PC-9 (cell line): ENCODE measurements at regions not wholly inside any gene's neighbourhood (a gene's known extent, or its start where the extent isn't known, plus 50 kb on each side); places are given as distances from the start of the nearest gene placed in this dataset.

Source experiments
- BruUV-seq: library from RNA; stranded (reverse); fragments of 400-500 nt; replicated peaks from 2 replicates; lab custom pipeline; 2021; lab: Mats Ljungman, UMichigan
- CTCF ChIA-PET: fragments of 300-600 bp; sonication (Branson Sonifier 250); formaldehyde crosslinking; loops from one replicate; lab custom pipeline; 2022; ENCODE audit warnings: antibody characterized with exemption; lab: Charles Lee
- POLR2A ChIA-PET: fragments of 300-600 bp; sonication (Branson Sonifier 250); formaldehyde crosslinking; loops from one replicate; lab custom pipeline; 2022; ENCODE audit warnings: antibody characterized with exemption; ENCODE audit not compliant: unreplicated experiment; lab: Charles Lee
- DNase-seq, 2 experiments: peaks; one replicate each; pipeline versions ENCODE4 v3.0.0 to v3.0.0-alpha.2; 2015 to 2022; ENCODE audit warnings: mixed read lengths in 1 of 2
- H2AFZ ChIP-seq: fragments of 200-600 bp; sonication (generic); 2 replicates; pipeline ENCODE4 v1.8.1; 2017; ENCODE audit warnings: antibody characterized with exemption
- H3F3A ChIP-seq: fragments of 200-600 bp; sonication (generic); 2 replicates; pipeline ENCODE4 v1.8.1; 2017; ENCODE audit warnings: antibody characterized with exemption, mild to moderate bottlenecking, low read depth; ENCODE audit not compliant: insufficient read depth
- H3K27ac ChIP-seq: fragments of 200-600 bp; sonication (generic); 2 replicates; pipeline ENCODE4 v1.6.1; 2016; ENCODE audit warnings: mixed run types
- H3K27me3 ChIP-seq: fragments of 200-600 bp; sonication (generic); 2 replicates; pipeline ENCODE4 v1.6.1; 2016; ENCODE audit warnings: low read depth, mixed run types; ENCODE audit not compliant: insufficient read depth
- H3K36me3 ChIP-seq: fragments of 200-600 bp; sonication (generic); 2 replicates; pipeline ENCODE4 v1.6.1; 2016; ENCODE audit warnings: low read depth, mixed run types
- H3K4me1 ChIP-seq: fragments of 200-600 bp; sonication (generic); replicated peaks from 2 replicates; pipeline ENCODE4 v1.6.1; 2016; ENCODE audit warnings: mixed run types; ENCODE audit not compliant: insufficient read depth
- H3K4me2 ChIP-seq: fragments of 200-600 bp; sonication (generic); 2 replicates; pipeline ENCODE4 v1.6.1; 2017; ENCODE audit warnings: mixed run types
- H3K4me3 ChIP-seq: fragments of 200-600 bp; sonication (generic); 2 replicates; pipeline ENCODE4 v1.6.1; 2016; ENCODE audit warnings: mixed run types
- H3K79me2 ChIP-seq: fragments of 200-600 bp; sonication (generic); 2 replicates; pipeline ENCODE4 v1.6.1; 2017; ENCODE audit warnings: low read depth, mixed run types
- H3K9me2 ChIP-seq: fragments of 200-600 bp; sonication (generic); 2 replicates; pipeline ENCODE4 v1.8.1; 2017; ENCODE audit warnings: mild to moderate bottlenecking; ENCODE audit not compliant: insufficient read depth
- H3K9me3 ChIP-seq: fragments of 200-600 bp; sonication (generic); 2 replicates; pipeline ENCODE4 v1.8.1; 2016; ENCODE audit warnings: low read depth; ENCODE audit not compliant: insufficient read depth
- H4K20me1 ChIP-seq: fragments of 200-600 bp; sonication (generic); 2 replicates; pipeline ENCODE4 v1.8.1; 2017; ENCODE audit not compliant: insufficient read depth
- CTCF ChIP-seq: fragments of 200-600 bp; sonication (generic); conservative IDR thresholded peaks from 2 replicates; pipeline ENCODE4 v1.6.1; 2017; ENCODE audit warnings: mixed run types, antibody characterized with exemption, mild to moderate bottlenecking, moderate library complexity
- EZH2 ChIP-seq: fragments of 200-600 bp; sonication (generic); IDR thresholded peaks from 2 replicates; pipeline ENCODE4 v1.8.0; 2017; ENCODE audit warnings: antibody characterized with exemption, low read depth
- intact Hi-C: fragments of 100-400 bp; cut with micrococcal nuclease; formaldehyde crosslinking; loops from one replicate; pipeline ENCODE4 v1.10.0; 2022; ENCODE audit not compliant: unreplicated experiment

- H3K9me2 ChIP-seq: no peaks in the 10 kb centered on the region
- H3K4me2 ChIP-seq: no peak overlapping the region
- H3K4me3 ChIP-seq: no peak overlapping the region
- H3K4me1 ChIP-seq: no peaks in the 10 kb centered on the region
- no peaks in the 10 kb centered on the region; the same call in 1 of the 2 replicates for H3K9me3 ChIP-seq
- H3K36me3 ChIP-seq: no peaks in the 10 kb centered on the region
- no peak for DNase-seq
- H3K27ac ChIP-seq: no peak overlapping the region
- H3F3A ChIP-seq: no peaks in the 10 kb centered on the region
- BruUV-seq: no TSS peak
- ChIA-PET POLR2A (no interaction called here), CTCF (no interaction called here)
- intact Hi-C loops: no loop called here
- H4K20me1 ChIP-seq: no peaks in the 10 kb centered on the region
- TF ChIP-seq EZH2 (no peak), CTCF (no peak)
- H3K79me2 ChIP-seq: no peaks in the 10 kb centered on the region
- no peak overlapping the region for H2AFZ ChIP-seq
- no peaks in the 10 kb centered on the region for H3K27me3 ChIP-seq
Observed at GRCh38 chr2:162945785-162946184, 107.2 kb upstream of the KCNH7 start.

GRCh38 chr2:162938387-162938786, 99.8 kb upstream of the KCNH7 start:
- intact Hi-C loops: no loop called here
- H3K9me2 ChIP-seq: no peaks in the 10 kb centered on the region
- no peak overlapping the region for H3K4me3 ChIP-seq
- H4K20me1 ChIP-seq: no peaks in the 10 kb centered on the region
- H3K36me3 ChIP-seq: no peaks in the 10 kb centered on the region
- POLR2A ChIA-PET: no interaction called here
- H3K79me2 ChIP-seq: no peaks in the 10 kb centered on the region
- H3F3A ChIP-seq: no peaks in the 10 kb centered on the region
- TF ChIP-seq CTCF: no peak
- H3K27ac ChIP-seq: no peak overlapping the region
- H3K9me3 ChIP-seq: no peaks in the 10 kb centered on the region
- no peak overlapping the region for H3K4me2 ChIP-seq
- no TSS peak for BruUV-seq
- no peak overlapping the region for H2AFZ ChIP-seq
- no peak for DNase-seq
- no peaks in the 10 kb centered on the region for H3K4me1 ChIP-seq
- H3K27me3 ChIP-seq: no peaks in the 10 kb centered on the region
- CTCF ChIA-PET: no interaction called here

GRCh38 chr2:162934191-162934590, 95.6 kb upstream of the KCNH7 start:
- Histone ChIP-seq H3K79me2 (no peaks in the 10 kb centered on the region), H2AFZ (no peak overlapping the region), H3K27ac (no peak overlapping the region), H3K9me3 (no peaks in the 10 kb centered on the region), H3K4me3 (no peak overlapping the region), H3K36me3 (no peaks in the 10 kb centered on the region), H3K9me2 (no peaks in the 10 kb centered on the region), H3F3A (no peaks in the 10 kb centered on the region), H3K4me1 (no peaks in the 10 kb centered on the region), H4K20me1 (no peaks in the 10 kb centered on the region), H3K4me2 (no peak overlapping the region), H3K27me3 (no peaks in the 10 kb centered on the region)
- no TSS peak for BruUV-seq
- intact Hi-C loops: no loop called here
- TF ChIP-seq CTCF: no peak
- TF ChIP-seq EZH2: no peak
- ChIA-PET CTCF (no interaction called here), POLR2A (no interaction called here)
- DNase-seq: no peak
